HG03039 (cell line): ENCODE measurements at regions not wholly inside any gene's neighbourhood (a gene's known extent, or its start where the extent isn't known, plus 50 kb on each side); places are given as distances from the start of the nearest gene placed in this dataset.

ENCODE experiments used
- ATAC-seq: cut with Tn5 transposase; IDR thresholded peaks from one replicate; pipeline ENCODE4 v1.9.1; 2021; ENCODE audit warnings: mild to moderate bottlenecking, moderate library complexity; ENCODE audit not compliant: unreplicated experiment

DNA sequence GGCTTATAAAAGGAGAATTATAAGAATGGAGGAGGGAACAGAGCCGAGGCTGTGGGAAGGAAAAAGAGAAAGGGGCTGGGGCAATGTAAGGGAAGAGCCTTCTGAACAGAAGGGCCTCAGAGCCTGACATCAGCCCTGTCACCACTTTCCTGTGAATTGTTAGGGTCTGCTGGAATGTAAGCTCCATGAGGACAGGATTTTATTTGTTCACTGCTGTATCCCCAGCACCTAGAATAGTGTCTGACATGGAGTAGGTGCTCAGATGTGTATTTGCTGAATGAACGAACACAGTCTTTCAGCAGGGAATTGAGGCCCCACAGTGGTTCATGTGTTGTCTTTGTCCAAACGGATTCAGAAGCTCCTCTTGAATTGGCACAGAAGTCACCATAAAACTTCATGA lies 251.5 kb downstream of the OPA1 start:
- ATAC-seq, result no peak

- no peak for ATAC-seq
Observed at GRCh38 chr3:193845144-193845543, 252.1 kb downstream of the OPA1 start.

DNA sequence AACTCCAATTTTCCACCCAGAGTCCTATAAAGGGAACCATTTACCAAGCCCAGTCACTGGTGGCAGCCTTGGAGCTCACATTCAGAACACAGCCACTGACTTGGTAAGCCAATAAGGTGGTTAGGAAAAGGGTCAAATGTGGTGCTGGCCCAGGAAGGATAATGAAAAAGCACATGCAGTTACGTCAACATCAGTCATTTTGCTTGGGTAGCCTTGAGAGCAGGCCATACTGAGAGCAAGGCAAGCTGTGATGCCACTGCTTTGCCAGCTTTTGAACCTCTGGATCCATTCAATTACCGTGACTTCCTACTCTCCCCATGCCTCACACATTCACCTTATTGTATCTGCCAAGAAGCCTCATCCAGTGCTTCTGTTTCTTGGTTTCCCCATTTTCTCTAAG lies 253.6 kb downstream of the OPA1 start:
- no peak for ATAC-seq

DNA sequence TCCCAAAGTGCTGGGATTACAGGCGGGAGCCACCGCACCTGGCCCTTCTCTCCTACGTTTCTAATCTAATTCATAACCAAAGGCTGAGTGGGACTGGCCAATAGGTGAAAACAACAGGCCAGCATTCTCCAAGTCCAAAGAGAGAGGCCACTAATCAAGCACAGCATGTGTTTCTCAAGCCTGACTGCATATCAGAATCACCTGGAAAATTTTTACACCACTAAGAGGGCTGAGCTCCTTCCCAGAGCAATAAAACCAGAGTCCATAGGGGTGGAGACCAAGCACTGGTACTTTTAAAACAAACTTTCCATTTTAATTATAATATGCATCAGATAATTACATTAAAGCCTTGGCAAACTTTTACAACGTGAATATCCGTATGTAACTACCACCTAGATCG lies 254.4 kb downstream of the OPA1 start:
- no peak for ATAC-seq

DNA sequence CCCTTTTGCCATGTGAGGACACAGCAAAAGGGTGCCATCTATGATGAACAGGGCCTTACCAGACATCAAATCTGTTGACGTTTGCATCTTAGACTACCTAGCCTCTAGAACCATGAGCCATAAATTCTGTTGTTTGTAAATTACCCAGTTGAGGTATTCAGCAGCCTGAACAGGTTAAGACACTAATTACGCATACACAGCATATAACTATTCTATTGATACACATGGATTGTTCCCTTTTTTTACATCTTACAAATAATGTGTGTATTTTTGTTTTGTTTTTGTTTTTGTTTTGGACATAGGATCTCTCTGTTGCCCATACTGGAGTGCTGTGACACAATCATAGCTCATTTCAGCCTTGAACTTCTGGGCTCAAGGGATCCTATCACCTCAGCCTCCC lies 255.5 kb downstream of the OPA1 start:
- ATAC-seq, result no peak

- ATAC-seq, result no peak
Observed at GRCh38 chr3:193850084-193850619, 257.1 kb downstream of the OPA1 start.

GRCh38 chr3:193851428-193851847 lies 258.4 kb downstream of the OPA1 start:
- ATAC-seq, result no peak

DNA sequence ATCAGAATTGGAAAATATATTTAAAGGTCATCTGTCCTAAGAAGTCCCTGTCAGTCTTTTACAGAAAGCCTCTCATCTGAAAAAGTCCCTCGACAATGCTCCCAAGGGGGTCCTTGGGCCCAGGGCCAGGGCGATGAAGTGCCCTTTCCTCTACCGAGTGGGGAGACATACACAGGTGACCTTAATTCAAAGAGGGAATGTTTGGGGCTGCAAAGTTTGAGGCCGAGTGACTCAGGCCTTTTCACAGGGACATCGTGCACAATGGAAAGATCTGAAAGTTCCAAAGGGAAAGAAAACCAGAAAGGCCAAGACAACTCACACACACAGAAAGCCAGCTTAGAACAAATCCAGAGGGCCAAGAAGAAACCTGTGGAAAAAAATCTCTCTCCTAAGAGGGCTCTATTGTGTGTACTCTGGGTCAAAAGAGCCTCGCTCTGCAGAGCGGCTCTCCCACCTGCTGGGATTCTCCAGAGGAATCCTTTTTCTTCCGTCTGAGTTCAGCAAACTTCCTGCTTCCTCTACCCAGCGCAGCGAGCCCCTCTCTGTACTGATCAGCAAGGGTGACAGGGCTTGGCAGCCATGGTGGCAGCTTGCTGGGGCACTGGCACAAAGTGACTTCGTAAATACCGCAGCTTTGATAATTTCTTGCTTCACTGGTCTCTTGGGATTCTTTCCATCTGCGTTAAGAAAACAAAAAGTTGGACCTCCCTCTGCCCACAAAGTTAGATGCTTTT lies 259.1 kb downstream of the OPA1 start:
- ATAC-seq, result no peak

GRCh38 chr3:193852901-193853300 lies 259.9 kb downstream of the OPA1 start:
- no peak for ATAC-seq

- ATAC-seq, result no peak
Observed at GRCh38 chr3:193853511-193854219, 260.7 kb downstream of the OPA1 start.

DNA sequence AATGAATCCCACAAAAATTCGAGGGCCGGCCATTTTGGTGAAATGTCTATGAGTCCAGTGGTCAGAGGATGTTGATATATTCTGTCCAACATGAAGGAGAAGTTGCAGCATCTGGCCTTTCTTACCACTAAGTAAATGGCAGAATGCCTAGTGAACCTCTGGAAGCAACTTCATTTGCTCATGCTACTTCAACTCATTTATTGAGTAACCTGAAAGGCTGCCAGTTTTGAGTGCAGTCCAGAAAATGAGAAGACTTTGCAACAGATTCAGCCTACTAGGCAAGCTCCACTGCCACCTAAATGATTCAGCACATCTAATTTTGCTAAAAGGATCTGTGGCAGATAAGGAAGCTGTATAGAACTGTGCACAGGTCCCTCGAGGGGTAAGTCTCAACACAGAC lies 265.0 kb downstream of the OPA1 start:
- ATAC-seq, result no peak

DNA sequence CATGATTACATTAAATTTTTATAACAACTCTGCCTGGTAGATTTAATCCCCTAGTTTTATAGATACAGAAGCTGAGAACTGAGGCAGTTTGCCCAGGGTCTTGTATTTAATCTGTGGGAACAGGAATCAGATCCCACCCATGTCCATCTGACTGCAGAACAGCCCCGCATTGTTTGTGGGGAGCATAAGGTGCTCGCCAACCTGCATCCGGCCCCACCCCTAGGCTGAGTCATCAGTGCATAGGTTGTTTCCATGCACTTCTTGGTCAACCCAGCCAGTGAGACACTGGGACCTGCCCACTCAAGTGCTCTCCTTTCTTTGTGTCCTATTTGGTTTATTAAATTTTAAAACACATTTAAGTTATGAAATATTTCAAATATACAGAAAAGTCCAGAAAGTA lies 266.2 kb downstream of the OPA1 start:
- no peak for ATAC-seq

DNA sequence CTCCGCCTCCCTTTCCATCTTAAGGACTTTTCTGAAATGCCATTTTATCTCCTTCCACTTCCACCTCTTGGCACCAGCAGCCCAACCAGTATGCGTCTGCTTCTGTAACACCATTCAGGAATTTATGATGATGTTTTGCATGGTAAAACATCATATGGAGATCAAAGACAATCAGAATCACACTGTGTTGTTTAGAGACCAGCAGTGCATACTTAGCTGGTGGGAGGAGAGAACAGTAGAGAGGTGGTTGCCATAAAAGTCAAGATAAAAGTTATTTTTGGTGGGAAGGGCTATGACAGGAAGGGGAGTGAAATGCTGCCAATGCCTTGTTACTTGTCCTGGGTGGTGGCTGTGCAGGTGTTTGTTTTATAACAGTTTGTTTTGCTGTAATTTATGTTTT lies 268.0 kb downstream of the OPA1 start:
- no peak for ATAC-seq

- no peak for ATAC-seq
Observed at GRCh38 chr3:193862843-193863242, 269.8 kb downstream of the OPA1 start.

DNA sequence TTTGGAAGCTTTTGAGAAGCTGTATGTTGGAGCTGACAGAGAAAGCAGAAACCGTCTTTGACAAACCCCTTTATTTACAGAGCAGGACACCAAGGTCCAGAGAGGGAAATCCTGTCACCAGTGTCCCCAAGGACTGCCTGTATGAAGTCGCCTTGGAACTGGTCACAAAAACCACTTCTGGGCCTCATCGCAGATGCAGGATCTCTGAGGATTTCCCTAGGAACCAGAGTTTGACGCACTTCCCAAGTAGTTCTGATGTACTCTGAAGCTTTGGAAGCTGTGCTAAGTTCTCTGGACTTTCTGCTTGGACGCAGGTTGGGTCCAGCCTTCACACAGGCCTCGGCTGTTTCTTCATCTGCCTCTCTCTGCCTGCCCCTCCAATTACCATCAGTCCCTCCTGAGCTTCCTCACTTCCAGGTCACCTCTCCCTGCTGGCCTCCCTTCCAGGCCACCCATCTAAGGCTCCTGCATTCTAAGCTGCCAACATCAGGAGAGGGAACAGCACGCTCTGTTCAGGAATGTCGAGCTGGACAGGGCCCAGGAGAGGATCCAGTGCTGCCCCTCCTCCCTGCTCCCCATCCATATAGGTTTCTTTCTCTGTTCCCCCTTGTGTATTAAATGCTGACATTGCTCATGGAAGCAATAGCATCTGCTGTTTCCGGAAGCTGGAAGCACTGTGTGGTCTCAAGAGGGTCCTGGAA lies 270.8 kb downstream of the OPA1 start:
- no peak for ATAC-seq

DNA sequence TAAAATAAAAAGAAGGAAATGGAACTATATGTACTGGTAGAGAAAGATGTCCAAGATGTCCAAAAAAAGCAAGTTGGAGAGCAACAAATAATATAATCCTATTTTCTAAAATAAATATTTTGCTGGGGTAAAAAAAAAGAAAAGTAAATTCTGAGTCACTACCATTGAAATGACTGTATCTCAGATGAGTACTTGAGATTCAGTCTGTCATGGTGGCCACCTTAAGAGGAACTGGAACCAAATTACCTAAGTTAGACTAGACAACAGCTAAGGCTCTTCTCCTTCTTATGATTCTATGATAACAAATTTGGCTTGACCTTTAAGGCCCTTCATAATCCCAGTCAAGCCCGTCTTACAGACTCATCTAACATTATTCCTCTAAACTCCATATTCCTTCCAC lies 270.6 kb upstream of the HES1 start:
- ATAC-seq, result peak; percentile 85

DNA sequence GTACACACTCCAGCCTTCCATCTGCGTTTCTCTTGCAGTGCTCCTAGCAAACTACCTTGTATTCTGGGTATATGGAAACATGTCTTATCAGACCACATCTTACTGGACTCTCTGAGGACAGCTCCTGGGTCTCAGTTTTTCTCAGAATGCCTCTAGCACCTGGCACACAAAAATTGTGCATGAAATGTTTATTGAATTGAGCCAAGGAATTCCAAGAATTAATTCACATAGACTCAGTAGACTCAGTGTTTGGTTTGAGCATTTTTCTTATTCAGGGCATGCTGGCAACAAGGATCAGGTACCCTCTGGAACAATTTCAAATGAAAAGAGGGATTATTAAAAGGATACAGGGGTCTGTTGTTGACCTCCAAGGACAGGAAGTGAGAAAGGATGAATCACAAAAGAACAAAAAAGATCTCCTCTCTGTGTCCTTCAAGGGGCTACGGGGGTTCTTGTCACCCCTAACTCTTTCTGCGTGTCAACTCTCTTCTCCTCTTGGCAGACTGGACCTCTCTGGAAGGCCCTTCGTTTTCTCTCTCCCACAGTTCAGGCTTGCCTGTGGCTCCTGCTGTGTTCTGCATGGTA lies 270.0 kb upstream of the HES1 start:
- no peak for ATAC-seq

DNA sequence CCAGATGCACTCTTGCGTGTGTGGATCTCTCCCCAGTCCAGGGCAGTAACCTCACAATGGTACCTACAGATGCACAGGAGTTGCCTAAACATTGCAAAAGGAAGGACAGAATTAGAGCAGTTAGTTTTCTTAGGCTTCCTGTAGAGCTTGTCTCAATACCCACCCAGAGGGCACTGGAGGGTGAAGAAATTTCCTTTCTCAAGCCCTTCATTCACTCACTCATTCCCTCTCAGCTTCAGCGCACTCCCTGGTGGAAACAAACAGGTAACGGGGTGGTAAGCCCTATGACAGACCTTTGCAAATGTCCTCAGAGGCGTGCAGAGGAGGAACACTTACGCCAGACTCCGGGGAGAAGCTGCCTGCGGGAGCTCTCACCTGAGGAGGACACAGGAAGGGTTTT lies 267.4 kb upstream of the HES1 start:
- ATAC-seq, result no peak

DNA sequence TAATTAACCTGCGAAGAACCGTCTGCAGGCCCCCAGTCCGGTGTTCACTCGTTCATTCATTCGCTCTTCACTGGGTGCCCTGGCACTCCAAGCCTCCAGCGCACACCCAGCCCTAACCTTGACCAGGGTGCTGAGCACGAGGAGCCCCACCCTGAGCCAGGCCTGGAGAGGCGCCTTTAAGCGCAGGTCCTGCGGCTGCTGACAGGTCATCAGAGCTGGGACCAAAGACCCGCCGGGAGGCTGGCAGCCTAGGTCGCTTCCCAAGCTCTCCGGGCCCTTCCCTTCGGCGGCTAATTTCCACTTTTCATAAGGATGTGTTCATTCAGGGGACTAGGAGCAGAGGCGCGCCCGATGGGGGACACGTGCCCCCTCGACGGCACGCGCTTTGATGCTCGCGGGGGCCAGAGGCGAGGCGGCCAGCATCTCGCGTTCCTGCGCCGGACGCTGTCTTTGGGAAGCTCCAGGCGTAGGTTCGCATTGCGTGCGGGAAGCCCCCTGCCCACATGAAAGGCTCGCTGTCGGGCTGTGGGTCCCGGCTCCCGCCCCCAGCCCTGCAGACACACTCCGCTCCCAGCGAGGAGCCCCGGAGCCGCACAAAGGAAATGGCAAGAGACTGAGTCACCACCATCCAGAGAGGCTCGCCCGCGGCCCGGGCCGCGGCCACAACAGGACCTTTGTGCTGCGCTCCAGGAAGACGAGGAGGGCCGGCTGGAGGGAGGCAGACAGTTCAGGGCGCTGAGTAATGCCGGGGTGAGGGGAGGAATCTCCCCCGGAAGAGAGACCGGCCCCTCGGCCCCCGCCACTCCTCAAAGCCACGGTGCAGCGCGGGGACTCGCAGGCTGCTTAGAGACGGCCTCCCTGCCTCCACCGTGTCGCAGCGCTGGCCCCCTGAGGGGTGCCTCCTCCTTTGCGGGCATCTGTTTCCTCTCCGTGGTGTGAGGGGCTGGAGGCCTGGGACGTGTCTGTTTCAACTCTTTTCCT lies 266.4 kb upstream of the HES1 start:
- no peak for ATAC-seq
